ENCODE measurements at regions not wholly inside any gene's neighbourhood (a gene's known extent, or its start where the extent isn't known, plus 50 kb on each side); places are given as distances from the start of the nearest gene placed in this dataset.

- no peak for DNase-seq (ENCODE audit: low read depth)
- H3K4me3 ChIP-seq (ENCODE audit: control insufficient read depth, low read depth, low read length): no peak overlapping the region
- no peak for TF ChIP-seq CTCF (IDR thresholded peaks at IDR 0.05; ENCODE audit: control insufficient read depth, insufficient read depth, low read depth, low read length, missing control alignments)
These were observed 668.4 kb upstream of the FBXO33 start for GRCh38 chr14:40100544-40101196.

GRCh38 chr14:40099316-40099715, 667.1 kb upstream of the FBXO33 start:
- no peak for TF ChIP-seq CTCF (IDR thresholded peaks at IDR 0.05; ENCODE audit: control insufficient read depth, insufficient read depth, low read depth, low read length, missing control alignments)
- DNase-seq (ENCODE audit: low read depth): no peak
- no peak overlapping the region for H3K4me3 ChIP-seq (ENCODE audit: control insufficient read depth, low read depth, low read length)

- H3K4me3 ChIP-seq (ENCODE audit: control insufficient read depth, low read depth, low read length): no peak overlapping the region
- TF ChIP-seq CTCF (IDR thresholded peaks at IDR 0.05; ENCODE audit: control insufficient read depth, insufficient read depth, low read depth, low read length, missing control alignments): no peak
- DNase-seq (ENCODE audit: low read depth): no peak
These were observed 666.2 kb upstream of the FBXO33 start for GRCh38 chr14:40098468-40098867.

- no peak overlapping the region for H3K4me3 ChIP-seq (ENCODE audit: control insufficient read depth, low read depth, low read length)
- no peak for TF ChIP-seq CTCF (IDR thresholded peaks at IDR 0.05; ENCODE audit: control insufficient read depth, insufficient read depth, low read depth, low read length, missing control alignments)
- DNase-seq (ENCODE audit: low read depth): no peak
These were observed 664.7 kb upstream of the FBXO33 start for GRCh38 chr14:40096968-40097367.

- DNase-seq (ENCODE audit: low read depth): no peak
- TF ChIP-seq CTCF (IDR thresholded peaks at IDR 0.05; ENCODE audit: control insufficient read depth, insufficient read depth, low read depth, low read length, missing control alignments): no peak
These were observed 661.6 kb upstream of the FBXO33 start for GRCh38 chr14:40093800-40094199.

GRCh38 chr14:40074169-40074568, 641.9 kb upstream of the FBXO33 start:
- TF ChIP-seq CTCF (IDR thresholded peaks at IDR 0.05; ENCODE audit: control insufficient read depth, insufficient read depth, low read depth, low read length, missing control alignments): no peak
- H3K4me3 ChIP-seq (ENCODE audit: control insufficient read depth, low read depth, low read length): no peak overlapping the region
- no peak for DNase-seq (ENCODE audit: low read depth)

More at GRCh38 chr14:40093800-40094199, 661.6 kb upstream of the FBXO33 start:
- no peak overlapping the region for H3K4me3 ChIP-seq (ENCODE audit: control insufficient read depth, low read depth, low read length)

All from AG09309 (cell line).